ENCODE measurements at regions not wholly inside any gene's neighbourhood (a gene's known extent, or its start where the extent isn't known, plus 50 kb on each side); places are given as distances from the start of the nearest gene placed in this dataset.

GRCh38 chr12:75877763-75878621 lies 153.6 kb downstream of the PHLDA1 start:
- Histone ChIP-seq H3K27me3 (replicated peaks in 1 of 7) (no peaks in the 10 kb centered on the region), H3K36me3 (no peaks in the 10 kb centered on the region), H3K4me1 (no peaks in the 10 kb centered on the region), H3K4me3 (no peak overlapping the region), H3K9me3 (no peaks in the 10 kb centered on the region), H3K27ac (no peak overlapping the region)
- WGBS, 5 donors = 66 to 78% (median 72%) methylated on average over 13 of the region's 13 CpGs
- DNase-seq = no peak
- intact Hi-C loops (cut with DNase I; ENCODE audit: low total_unique reads) = no loop called here
- TF ChIP-seq POLR2AphosphoS5 (IDR thresholded peaks at IDR 0.05) = no peak
- TF ChIP-seq POLR2A (IDR thresholded peaks at IDR 0.05) = no peak
- no peak for TF ChIP-seq CTCF (IDR thresholded peaks at IDR 0.05 in 8 of 11, conservative IDR thresholded peaks at IDR 0.05 in 3 of 11)

GRCh38 chr12:75876832-75877762 lies 154.5 kb downstream of the PHLDA1 start:
- H3K4me3 ChIP-seq = no peak overlapping the region
- no peak overlapping the region for H3K27ac ChIP-seq
- H3K27me3 ChIP-seq (replicated peaks in 1 of 7) = no peaks in the 10 kb centered on the region
- 56 to 71% (median 64%) methylated on average over 4 of the region's 4 CpGs for WGBS, 5 donors
- DNase-seq = no peak
- no peaks in the 10 kb centered on the region for H3K9me3 ChIP-seq
- H3K36me3 ChIP-seq = no peaks in the 10 kb centered on the region
- intact Hi-C loops (cut with DNase I; ENCODE audit: low total_unique reads) = no loop called here
- TF ChIP-seq POLR2A (IDR thresholded peaks at IDR 0.05) (no peak), CTCF (IDR thresholded peaks at IDR 0.05 in 8 of 11, conservative IDR thresholded peaks at IDR 0.05 in 3 of 11) (no peak), POLR2AphosphoS5 (IDR thresholded peaks at IDR 0.05) (no peak)
- H3K4me1 ChIP-seq = no peaks in the 10 kb centered on the region

GRCh38 chr12:75874441-75874840 lies 157.1 kb downstream of the PHLDA1 start:
- Histone ChIP-seq H3K4me1 (no peaks in the 10 kb centered on the region), H3K27me3 (replicated peaks in 1 of 7) (no peaks in the 10 kb centered on the region), H3K9me3 (no peaks in the 10 kb centered on the region), H3K27ac (no peak overlapping the region), H3K36me3 (no peaks in the 10 kb centered on the region), H3K4me3 (no peak overlapping the region)
- TF ChIP-seq CTCF (IDR thresholded peaks at IDR 0.05 in 8 of 11, conservative IDR thresholded peaks at IDR 0.05 in 3 of 11) (no peak), POLR2A (IDR thresholded peaks at IDR 0.05) (no peak), POLR2AphosphoS5 (IDR thresholded peaks at IDR 0.05) (no peak)
- intact Hi-C loops (cut with DNase I; ENCODE audit: low total_unique reads) = no loop called here
- DNase-seq = no peak
- WGBS, 5 donors = 23 to 46% (median 31%) methylated on average over 2 of the region's 2 CpGs

GRCh38 chr12:75872762-75873161 lies 158.8 kb downstream of the PHLDA1 start:
- intact Hi-C loops (cut with DNase I; ENCODE audit: low total_unique reads) = no loop called here
- WGBS, 5 donors = 88 to 97% (median 93%) methylated on average over 2 of the region's 2 CpGs
- H3K27me3 ChIP-seq (replicated peaks in 1 of 7) = no peaks in the 10 kb centered on the region
- H3K4me1 ChIP-seq = no peaks in the 10 kb centered on the region
- no peaks in the 10 kb centered on the region for H3K9me3 ChIP-seq
- no peak overlapping the region for H3K4me3 ChIP-seq
- H3K36me3 ChIP-seq = no peaks in the 10 kb centered on the region
- TF ChIP-seq CTCF (IDR thresholded peaks at IDR 0.05 in 8 of 11, conservative IDR thresholded peaks at IDR 0.05 in 3 of 11) = no peak
- TF ChIP-seq POLR2AphosphoS5 (IDR thresholded peaks at IDR 0.05) = no peak
- no peak for TF ChIP-seq POLR2A (IDR thresholded peaks at IDR 0.05)
- no peak overlapping the region for H3K27ac ChIP-seq
- no peak for DNase-seq

Data from spleen (tissue), 11 donors.